Loucy (cell line): ENCODE measurements at regions not wholly inside any gene's neighbourhood (a gene's known extent, or its start where the extent isn't known, plus 50 kb on each side); places are given as distances from the start of the nearest gene placed in this dataset.

Experiments
- H2AFZ ChIP-seq: fragments of 200-600 bp; sonication (generic); 2 replicates; pipeline ENCODE4 v1.6.0; 2016; ENCODE audit warnings: antibody characterized with exemption, mild to moderate bottlenecking, low read length, moderate library complexity
- H3F3A ChIP-seq: fragments of 200-600 bp; 2 replicates; pipeline ENCODE4 v1.6.0; 2016; ENCODE audit warnings: antibody characterized with exemption, low read depth, mild to moderate bottlenecking
- H3K27me3 ChIP-seq: fragments of 200-600 bp; sonication (generic); 2 replicates; pipeline ENCODE4 v1.6.1; 2014; ENCODE audit warnings: low read length, mild to moderate bottlenecking; ENCODE audit not compliant: insufficient read depth, poor library complexity, severe bottlenecking
- H3K36me3 ChIP-seq: fragments of 200-600 bp; sonication (generic); 2 replicates; pipeline ENCODE4 v1.6.1; 2016; ENCODE audit warnings: low read length; ENCODE audit not compliant: insufficient read depth
- H3K4me1 ChIP-seq: fragments of 200-600 bp; sonication (generic); 2 replicates; pipeline ENCODE4 v1.5.1; 2014; ENCODE audit warnings: low read length, mild to moderate bottlenecking; ENCODE audit not compliant: insufficient read depth, poor library complexity, severe bottlenecking
- H3K4me2 ChIP-seq: fragments of 200-600 bp; sonication (generic); 2 replicates; pipeline ENCODE4 v1.6.0; 2014; ENCODE audit warnings: antibody characterized with exemption, low read length, low read depth, mild to moderate bottlenecking; ENCODE audit not compliant: poor library complexity, severe bottlenecking
- H3K4me3 ChIP-seq: fragments of 200-600 bp; sonication (generic); 2 replicates; pipeline ENCODE4 v1.5.1; 2014; ENCODE audit warnings: low read length, mild to moderate bottlenecking, mixed read lengths; ENCODE audit not compliant: poor library complexity, severe bottlenecking
- H3K79me2 ChIP-seq: fragments of 200-600 bp; sonication (generic); 2 replicates; pipeline ENCODE4 v1.6.1; 2014; ENCODE audit warnings: low read length; ENCODE audit not compliant: insufficient read depth
- H3K9ac ChIP-seq: fragments of 200-600 bp; sonication (generic); 2 replicates; pipeline ENCODE4 v1.6.0; 2014; ENCODE audit warnings: mild to moderate bottlenecking, low read depth, low read length, moderate library complexity; ENCODE audit not compliant: poor library complexity, severe bottlenecking
- H3K9me2 ChIP-seq: fragments of 200-600 bp; sonication (generic); replicated peaks from 2 replicates; pipeline ENCODE4 v1.6.1; 2016; ENCODE audit warnings: low read depth, low read length, mixed read lengths
- H3K9me3 ChIP-seq: fragments of 200-600 bp; sonication (generic); 2 replicates; pipeline ENCODE4 v1.6.1; 2014; ENCODE audit warnings: mild to moderate bottlenecking, antibody characterized with exemption, low read length, low read depth; ENCODE audit not compliant: insufficient read depth
- H4K20me1 ChIP-seq: fragments of 200-600 bp; sonication (generic); 2 replicates; pipeline ENCODE4 v1.6.0; 2014; ENCODE audit warnings: antibody characterized with exemption, low read length, mild to moderate bottlenecking; ENCODE audit not compliant: insufficient read depth, poor library complexity, severe bottlenecking
- CTCF ChIP-seq: fragments of 200-600 bp; sonication (generic); conservative IDR thresholded peaks from 2 replicates; pipeline ENCODE4 v1.5.1; 2014; ENCODE audit warnings: mild to moderate bottlenecking, antibody characterized with exemption, low read length
- EZH2phosphoT487 ChIP-seq: fragments of 200-600 bp; IDR thresholded peaks from 2 replicates; pipeline ENCODE4 v1.6.1; 2018; ENCODE audit warnings: antibody characterized with exemption, mild to moderate bottlenecking, moderate library complexity, borderline replicate concordance

- H3K27me3 ChIP-seq, result no peaks in the 10 kb centered on the region
- no peaks in the 10 kb centered on the region for H3K79me2 ChIP-seq
- no peak for TF ChIP-seq EZH2phosphoT487
- no peak for TF ChIP-seq CTCF
- no peak overlapping the region for H3K4me3 ChIP-seq
- H4K20me1 ChIP-seq, result no peaks in the 10 kb centered on the region
- peaks cover 10% of the 10 kb centered on the region for H3K9me3 ChIP-seq
- no peaks in the 10 kb centered on the region for H3F3A ChIP-seq
- peaks cover 11% of the 10 kb centered on the region for H3K4me1 ChIP-seq
- H3K36me3 ChIP-seq, result no peaks in the 10 kb centered on the region
- no peak overlapping the region for H2AFZ ChIP-seq
- no peak overlapping the region for H3K9ac ChIP-seq
- no peak overlapping the region for H3K4me2 ChIP-seq
- no peaks in the 10 kb centered on the region for H3K9me2 ChIP-seq
Measured at GRCh38 chr3:43173949-43174348, 68.1 kb upstream of the POMGNT2 start.

GRCh38 chr3:43171748-43172147, 65.9 kb upstream of the POMGNT2 start:
- Histone ChIP-seq H3K36me3 (no peaks in the 10 kb centered on the region), H3K4me1 (peaks cover 4% of the 10 kb centered on the region), H4K20me1 (no peaks in the 10 kb centered on the region)

DNA sequence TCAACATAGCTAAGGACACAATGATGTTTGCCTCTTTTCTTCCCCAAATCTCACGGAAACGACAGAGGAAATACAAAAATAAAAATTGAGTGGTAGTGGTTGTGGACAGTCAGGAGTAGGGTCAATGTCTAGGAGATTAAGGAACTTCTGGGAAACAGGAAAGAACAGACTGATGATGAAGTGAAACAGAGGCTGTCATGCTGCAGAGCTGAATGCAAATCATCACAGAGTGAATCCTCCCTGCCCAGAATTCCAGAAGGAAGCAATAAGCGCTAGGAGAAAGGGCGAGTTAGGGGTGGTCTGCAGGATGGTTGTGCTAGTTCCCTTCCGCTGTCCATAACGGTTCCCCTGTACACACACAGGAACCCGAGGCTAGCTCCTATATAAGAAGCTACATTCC, 64.7 kb upstream of the POMGNT2 start:
- no peaks in the 10 kb centered on the region for H3K79me2 ChIP-seq
- no peaks in the 10 kb centered on the region for H3K36me3 ChIP-seq
- no peak overlapping the region for H3K9ac ChIP-seq
- H3K4me3 ChIP-seq, result no peak overlapping the region
- no peaks in the 10 kb centered on the region for H3K4me1 ChIP-seq
- H3K4me2 ChIP-seq, result no peak overlapping the region
- TF ChIP-seq EZH2phosphoT487, result no peak
- TF ChIP-seq CTCF, result no peak
- no peaks in the 10 kb centered on the region for H3F3A ChIP-seq
- no peaks in the 10 kb centered on the region for H4K20me1 ChIP-seq
- no peaks in the 10 kb centered on the region for H3K27me3 ChIP-seq
- no peaks in the 10 kb centered on the region for H3K9me2 ChIP-seq
- peaks cover 24% of the 10 kb centered on the region for H3K9me3 ChIP-seq
- no peak overlapping the region for H2AFZ ChIP-seq

More at GRCh38 chr3:43171748-43172147, 65.9 kb upstream of the POMGNT2 start:
- no peak overlapping the region for H3K9ac ChIP-seq
- H3K4me3 ChIP-seq, result no peak overlapping the region
- H3K9me2 ChIP-seq, result no peaks in the 10 kb centered on the region
- peaks cover 14% of the 10 kb centered on the region for H3K9me3 ChIP-seq
- no peaks in the 10 kb centered on the region for H3F3A ChIP-seq
- H3K4me2 ChIP-seq, result no peak overlapping the region
- no peaks in the 10 kb centered on the region for H3K27me3 ChIP-seq
- H2AFZ ChIP-seq, result no peak overlapping the region
- no peaks in the 10 kb centered on the region for H3K79me2 ChIP-seq
- TF ChIP-seq EZH2phosphoT487 (no peak), CTCF (no peak)
